Osteocyte (in vitro differentiated cells): ENCODE measurements at regions not wholly inside any gene's neighbourhood (a gene's known extent, or its start where the extent isn't known, plus 50 kb on each side); places are given as distances from the start of the nearest gene placed in this dataset.
"Not testable (repeated sequence)": the region's sequence is repeated elsewhere in the genome, so short reads cannot be mapped to it uniquely, and the experiment has no call there.

Experiments used
- DNase-seq: peaks from one replicate; pipeline ENCODE4 v3.0.0; 2021; ENCODE audit warnings: mixed read lengths; ENCODE audit not compliant: unreplicated experiment; ENCODE audit errors: extremely low spot score
- H3K27ac Mint-ChIP-seq: one replicate; pipeline ENCODE4 v1.8.0; 2021; ENCODE audit warnings: mild to moderate bottlenecking, mixed read lengths; ENCODE audit not compliant: unreplicated experiment
- H3K27me3 Mint-ChIP-seq: one replicate; pipeline ENCODE4 v1.8.0; 2021; ENCODE audit warnings: mixed read lengths; ENCODE audit not compliant: unreplicated experiment
- H3K36me3 Mint-ChIP-seq: one replicate; pipeline ENCODE4 v1.8.0; 2021; ENCODE audit warnings: mixed read lengths; ENCODE audit not compliant: unreplicated experiment
- H3K4me1 Mint-ChIP-seq: one replicate; pipeline ENCODE4 v1.8.0; 2021; ENCODE audit warnings: mixed read lengths; ENCODE audit not compliant: unreplicated experiment
- H3K4me3 Mint-ChIP-seq: one replicate; pipeline ENCODE4 v1.8.0; 2021; ENCODE audit warnings: mild to moderate bottlenecking, moderate library complexity, mixed read lengths; ENCODE audit not compliant: unreplicated experiment
- H3K9me3 Mint-ChIP-seq: one replicate; pipeline ENCODE4 v1.8.0; 2021; ENCODE audit warnings: mixed read lengths; ENCODE audit not compliant: unreplicated experiment
- CTCF ChIP-seq: fragments of 200-600 bp; sonication (generic); IDR thresholded peaks from 2 replicates; pipeline ENCODE4 v1.5.0; 2021; ENCODE audit warnings: antibody characterized with exemption, mild to moderate bottlenecking, moderate library complexity

- DNase-seq, result no peak
- Mint-ChIP-seq H3K27me3 (no peaks in the 10 kb centered on the region), H3K36me3 (no peaks in the 10 kb centered on the region), H3K4me1 (no peaks in the 10 kb centered on the region), H3K4me3 (no peak overlapping the region), H3K27ac (no peak overlapping the region), H3K9me3 (no peaks in the 10 kb centered on the region)
- TF ChIP-seq CTCF, result no peak
Measured at GRCh38 chr5:106986006-106986405, 684.7 kb downstream of the EFNA5 start.

- no peak for DNase-seq
- no peak for TF ChIP-seq CTCF
- no peaks in the 10 kb centered on the region for H3K4me1 Mint-ChIP-seq
- no peak overlapping the region for H3K27ac Mint-ChIP-seq
- no peaks in the 10 kb centered on the region for H3K9me3 Mint-ChIP-seq
- no peaks in the 10 kb centered on the region for H3K27me3 Mint-ChIP-seq
- H3K4me3 Mint-ChIP-seq, result no peak overlapping the region
- no peaks in the 10 kb centered on the region for H3K36me3 Mint-ChIP-seq
Measured at GRCh38 chr5:106985174-106985573, 685.6 kb downstream of the EFNA5 start.

- not testable (repeated sequence) for H3K4me3 Mint-ChIP-seq, DNase-seq, H3K27ac Mint-ChIP-seq, H3K9me3 Mint-ChIP-seq, H3K36me3 Mint-ChIP-seq, H3K4me1 Mint-ChIP-seq, H3K27me3 Mint-ChIP-seq
Measured at GRCh38 chr5:106979178-106979577, 691.6 kb downstream of the EFNA5 start.

- H3K4me3 Mint-ChIP-seq, H3K27ac Mint-ChIP-seq, H3K27me3 Mint-ChIP-seq, H3K36me3 Mint-ChIP-seq, DNase-seq, H3K4me1 Mint-ChIP-seq, H3K9me3 Mint-ChIP-seq: not testable (repeated sequence)
Measured at GRCh38 chr5:106978582-106979165, 692.1 kb downstream of the EFNA5 start.

GRCh38 chr5:106976363-106976762 is 694.4 kb downstream of the EFNA5 start:
- no peak for TF ChIP-seq CTCF
- H3K9me3 Mint-ChIP-seq, result no peaks in the 10 kb centered on the region
- no peaks in the 10 kb centered on the region for H3K4me1 Mint-ChIP-seq
- no peaks in the 10 kb centered on the region for H3K27me3 Mint-ChIP-seq
- no peak overlapping the region for H3K4me3 Mint-ChIP-seq
- H3K27ac Mint-ChIP-seq, result no peak overlapping the region
- H3K36me3 Mint-ChIP-seq, result no peaks in the 10 kb centered on the region
- DNase-seq, result no peak

- no peaks in the 10 kb centered on the region for H3K4me1 Mint-ChIP-seq
- H3K27me3 Mint-ChIP-seq, result no peaks in the 10 kb centered on the region
- H3K27ac Mint-ChIP-seq, result no peak overlapping the region
- H3K9me3 Mint-ChIP-seq, result no peaks in the 10 kb centered on the region
- DNase-seq, result no peak
- H3K4me3 Mint-ChIP-seq, result no peak overlapping the region
- TF ChIP-seq CTCF, result no peak
- no peaks in the 10 kb centered on the region for H3K36me3 Mint-ChIP-seq
Measured at GRCh38 chr5:106974272-106974671, 696.5 kb downstream of the EFNA5 start.
